RWPE1 (cell line): ENCODE measurements at regions not wholly inside any gene's neighbourhood (a gene's known extent, or its start where the extent isn't known, plus 50 kb on each side); places are given as distances from the start of the nearest gene placed in this dataset.
"Not testable (repeated sequence)": the region's sequence is repeated elsewhere in the genome, so short reads cannot be mapped to it uniquely, and the experiment has no call there.

ENCODE experiments used
- CTCF ChIA-PET: fragments of 350-600 bp; sonication (Branson Sonifier 250); formaldehyde crosslinking; extraction: SDS; loops from one replicate; lab custom pipeline; 2021; lab: Yijun Ruan, JAX
- POLR2A ChIA-PET: fragments of 400-600 bp; formaldehyde crosslinking; extraction: SDS; loops from one replicate; lab custom pipeline; 2020; ENCODE audit warnings: antibody characterized with exemption; ENCODE audit not compliant: low non-redundant PET; lab: Yijun Ruan, JAX
- DNase-seq: peaks from one replicate; pipeline ENCODE4 v3.0.0; 2012; ENCODE audit warnings: low spot score
- H3K27ac ChIP-seq: fragments of 450-650 bp; 2 replicates; pipeline ENCODE4 v1.5.1; 2017
- TF ChIP-seq, protein P1 (sequence below): fragments of 450-650 bp; conservative IDR thresholded peaks from 2 replicates; pipeline ENCODE4 v1.5.1; 2017; ENCODE audit warnings: low read depth, mild to moderate bottlenecking

DNA sequence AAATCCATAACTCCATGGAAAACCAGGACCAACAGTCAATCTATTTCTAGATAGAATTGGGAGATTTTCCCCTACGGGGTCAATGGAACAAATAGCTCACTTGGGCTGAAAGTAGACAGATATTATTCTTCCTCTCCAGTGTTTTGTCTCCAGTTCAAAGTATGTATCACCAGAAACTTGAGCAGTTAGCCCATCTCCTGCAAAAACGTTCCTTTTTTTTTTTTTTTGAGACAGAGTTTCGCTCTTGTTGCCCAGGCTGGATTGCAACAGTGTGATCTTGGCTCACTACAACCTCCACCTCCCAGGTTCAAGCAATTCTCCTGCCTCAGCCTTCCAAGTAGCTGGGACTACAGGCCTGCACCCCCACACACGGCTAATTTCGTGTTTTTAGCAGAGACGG is 390.0 kb upstream of the AUTS2 start:
- TF ChIP-seq, protein P1, sequence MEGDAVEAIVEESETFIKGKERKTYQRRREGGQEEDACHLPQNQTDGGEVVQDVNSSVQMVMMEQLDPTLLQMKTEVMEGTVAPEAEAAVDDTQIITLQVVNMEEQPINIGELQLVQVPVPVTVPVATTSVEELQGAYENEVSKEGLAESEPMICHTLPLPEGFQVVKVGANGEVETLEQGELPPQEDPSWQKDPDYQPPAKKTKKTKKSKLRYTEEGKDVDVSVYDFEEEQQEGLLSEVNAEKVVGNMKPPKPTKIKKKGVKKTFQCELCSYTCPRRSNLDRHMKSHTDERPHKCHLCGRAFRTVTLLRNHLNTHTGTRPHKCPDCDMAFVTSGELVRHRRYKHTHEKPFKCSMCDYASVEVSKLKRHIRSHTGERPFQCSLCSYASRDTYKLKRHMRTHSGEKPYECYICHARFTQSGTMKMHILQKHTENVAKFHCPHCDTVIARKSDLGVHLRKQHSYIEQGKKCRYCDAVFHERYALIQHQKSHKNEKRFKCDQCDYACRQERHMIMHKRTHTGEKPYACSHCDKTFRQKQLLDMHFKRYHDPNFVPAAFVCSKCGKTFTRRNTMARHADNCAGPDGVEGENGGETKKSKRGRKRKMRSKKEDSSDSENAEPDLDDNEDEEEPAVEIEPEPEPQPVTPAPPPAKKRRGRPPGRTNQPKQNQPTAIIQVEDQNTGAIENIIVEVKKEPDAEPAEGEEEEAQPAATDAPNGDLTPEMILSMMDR, result no peak
- ChIA-PET CTCF (no interaction called here), POLR2A (no interaction called here)
- no peak overlapping the region for H3K27ac ChIP-seq
- no peak for DNase-seq

GRCh38 chr7:69208848-69209247 is 389.4 kb upstream of the AUTS2 start:
- POLR2A ChIA-PET, result no interaction called here

DNA sequence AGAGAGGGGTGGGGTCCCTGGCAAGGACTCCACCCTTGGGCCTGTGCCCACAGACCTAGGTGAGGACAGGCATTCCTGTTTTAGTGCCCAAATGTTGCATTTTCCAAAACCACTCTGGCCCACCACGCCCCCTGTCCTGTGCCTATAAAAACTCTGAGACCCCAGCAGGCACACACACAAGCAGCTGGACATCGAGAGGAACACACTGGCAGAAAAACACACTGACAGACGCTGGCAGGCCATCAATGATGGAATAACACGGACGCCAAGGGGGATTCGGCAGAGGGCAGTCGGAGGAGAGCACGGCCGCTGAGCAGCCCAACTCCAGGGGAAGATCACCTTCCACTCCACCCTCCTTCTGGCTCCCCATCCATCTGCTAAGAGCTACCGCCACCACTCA is 386.9 kb upstream of the AUTS2 start:
- no peak for DNase-seq
- H3K27ac ChIP-seq, result no peak overlapping the region
- TF ChIP-seq, protein P1, result no peak
- CTCF ChIA-PET, result interaction anchor here (0.6 kb wide), 1 partner anchor 1015 kb away, joined by 4 read pairs; no protein-coding TSS in a partner anchor
- POLR2A ChIA-PET, result interaction anchor here (0.7 kb wide), 1 partner anchor 10 kb away, joined by 4 read pairs; no protein-coding TSS in a partner anchor

More at GRCh38 chr7:69208848-69209247, 389.4 kb upstream of the AUTS2 start:
- TF ChIP-seq, protein P1, result no peak
- DNase-seq, result no peak
- CTCF ChIA-PET, result no interaction called here
- H3K27ac ChIP-seq, result no peak overlapping the region

DNA sequence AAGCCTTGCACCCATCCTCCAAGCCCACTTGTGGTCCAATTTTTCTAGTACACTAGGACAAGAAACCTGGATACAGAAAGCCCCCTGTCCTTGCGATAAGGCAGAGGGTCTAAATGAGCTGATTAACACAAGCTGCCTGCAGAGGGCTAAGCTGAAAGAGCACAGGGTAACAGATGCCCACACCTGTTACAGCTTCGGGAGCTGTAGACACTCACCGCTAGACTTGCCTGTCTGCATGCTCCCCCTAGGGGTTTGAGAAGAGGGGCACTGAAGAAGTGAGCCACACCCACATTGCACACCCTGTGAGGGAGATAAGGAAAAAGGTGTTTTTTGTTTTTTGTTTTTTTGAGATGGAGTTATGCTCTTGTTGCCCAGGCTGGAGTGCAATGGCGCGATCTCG is 386.5 kb upstream of the AUTS2 start:
- no peak for DNase-seq
- ChIA-PET POLR2A (no interaction called here), CTCF (no interaction called here)
- TF ChIP-seq, protein P1, result no peak
- H3K27ac ChIP-seq, result no peak overlapping the region

DNA sequence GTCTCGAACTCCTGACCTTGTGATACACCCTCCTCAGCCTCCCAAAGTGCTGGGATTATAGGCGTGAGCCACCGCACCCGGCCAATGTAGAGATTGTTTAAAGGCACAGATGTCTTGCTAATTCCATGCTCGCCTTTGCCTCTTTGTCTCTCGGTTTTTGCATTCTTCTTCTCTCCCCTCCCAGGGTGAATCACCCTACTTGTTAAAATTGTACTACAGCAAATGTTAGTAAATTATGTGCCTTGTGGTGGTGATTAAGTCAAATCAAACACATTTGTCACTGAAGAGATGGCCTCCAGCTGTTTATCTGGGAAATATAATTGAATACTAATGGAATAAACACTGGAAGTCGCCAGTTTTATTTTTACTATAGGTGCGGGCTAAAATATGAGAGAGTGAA is 384.4 kb upstream of the AUTS2 start:
- CTCF ChIA-PET, result no interaction called here
- TF ChIP-seq, protein P1, result no peak
- POLR2A ChIA-PET, result no interaction called here
- DNase-seq, result no peak
- H3K27ac ChIP-seq, result no peak overlapping the region

DNA sequence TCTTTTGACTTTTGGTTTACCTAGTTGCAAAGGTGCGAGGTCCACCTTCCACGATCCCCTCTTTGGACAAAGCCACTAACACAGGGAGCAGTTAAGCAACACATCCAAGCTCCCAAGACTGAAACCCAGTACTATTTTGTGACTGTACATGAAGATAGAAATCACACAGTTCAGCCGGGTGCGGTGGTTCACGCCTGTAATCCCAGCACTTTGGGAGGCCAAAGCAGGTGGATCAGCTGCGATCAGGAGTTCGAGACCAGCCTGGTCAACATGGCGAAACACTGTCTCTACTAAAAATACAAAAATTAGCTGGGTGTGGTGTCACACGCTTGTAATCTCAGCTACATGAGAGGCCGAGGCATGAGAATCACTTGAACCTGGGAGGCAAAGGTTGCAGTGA is 382.8 kb upstream of the AUTS2 start:
- POLR2A ChIA-PET, DNase-seq, H3K27ac ChIP-seq: not testable (repeated sequence)
- CTCF ChIA-PET, result interaction anchor here (0.6 kb wide), 1 partner anchor 50 kb away, joined by 4 read pairs; no protein-coding TSS in a partner anchor

DNA sequence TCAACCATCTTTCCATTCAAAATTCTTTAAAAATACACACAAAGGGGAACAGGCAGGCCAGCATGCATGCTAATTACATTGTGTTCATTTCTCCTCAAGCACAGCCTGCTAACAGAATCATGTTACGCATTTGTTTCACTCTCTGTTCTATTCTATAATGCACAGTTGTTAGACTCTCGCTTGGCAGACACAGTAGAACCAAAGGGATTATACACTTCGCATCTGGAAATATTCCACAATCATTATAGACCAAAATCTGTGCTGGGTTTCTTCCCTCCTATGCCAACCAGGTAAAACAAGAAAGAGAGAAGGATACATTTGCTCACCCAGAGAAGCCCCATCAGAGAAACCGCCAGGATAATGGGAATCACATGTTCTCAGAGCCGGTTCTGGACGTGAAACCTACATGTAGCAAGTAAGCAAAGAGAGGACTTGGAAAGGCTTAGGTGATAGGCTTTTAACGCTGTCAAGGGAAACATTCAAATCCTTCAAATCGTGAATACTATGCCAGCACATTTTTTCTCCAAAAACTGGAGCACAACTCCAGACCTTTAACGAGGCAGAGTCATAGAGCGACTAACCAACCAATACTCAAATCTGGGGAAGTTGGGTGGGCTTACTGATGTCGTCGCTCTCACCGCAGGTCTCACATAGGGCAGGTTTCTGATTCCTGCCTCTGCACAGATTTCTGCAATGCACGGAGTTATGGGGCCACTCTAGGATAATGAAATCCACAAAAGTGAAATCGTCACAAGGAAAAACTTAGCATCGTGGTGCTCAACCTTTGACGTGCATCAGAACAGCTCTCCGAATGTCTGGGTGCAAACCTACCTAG is 380.5 kb upstream of the AUTS2 start:
- POLR2A ChIA-PET, result no interaction called here
- H3K27ac ChIP-seq, result no peak overlapping the region
- TF ChIP-seq, protein P1, result no peak
- CTCF ChIA-PET, result no interaction called here
- DNase-seq, result no peak
